HG03442 (cell line): ENCODE measurements at regions not wholly inside any gene's neighbourhood (a gene's known extent, or its start where the extent isn't known, plus 50 kb on each side); places are given as distances from the start of the nearest gene placed in this dataset.

Source experiments
- ATAC-seq: cut with Tn5 transposase; IDR thresholded peaks from one replicate; pipeline ENCODE4 v1.9.1; 2021; ENCODE audit warnings: mild to moderate bottlenecking, moderate library complexity; ENCODE audit not compliant: unreplicated experiment

DNA sequence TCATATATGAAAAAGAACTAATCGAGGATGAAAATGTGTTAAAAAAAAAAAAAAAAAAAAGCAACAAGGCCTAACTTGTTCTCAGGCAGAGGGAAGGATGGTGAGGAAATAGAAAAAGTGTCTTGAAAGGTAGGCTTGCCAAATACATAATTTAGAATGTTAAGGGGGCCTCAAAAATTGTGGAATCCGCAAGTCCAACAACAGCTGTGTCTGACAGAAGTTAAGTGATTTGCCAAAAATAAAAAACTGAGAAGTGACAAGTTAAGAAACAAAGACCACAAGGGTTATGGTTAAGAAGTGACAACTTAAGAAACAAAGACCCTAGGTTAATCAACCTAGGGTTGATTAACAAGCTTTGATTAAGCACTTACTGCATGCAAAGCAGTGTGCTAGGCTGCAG lies 110.6 kb downstream of the P2RY1 start:
- no peak for ATAC-seq

DNA sequence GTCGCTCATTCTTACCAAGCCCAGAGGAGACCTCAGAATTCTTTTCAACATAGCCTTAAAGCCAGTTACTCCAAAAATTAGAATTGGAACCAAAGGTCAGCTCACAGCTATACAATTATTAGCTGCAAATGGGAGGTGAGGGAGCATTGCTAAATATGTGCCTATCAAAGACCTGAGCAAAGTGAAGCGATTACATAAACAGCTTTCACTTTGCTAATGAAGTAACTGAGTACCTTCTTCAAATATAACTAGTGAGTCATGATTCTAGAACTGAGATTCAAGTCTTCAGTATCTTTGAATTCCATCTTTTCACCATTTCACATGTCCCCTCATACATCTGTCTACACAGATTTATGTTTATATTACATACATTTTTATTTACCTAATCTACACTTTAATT lies 122.6 kb downstream of the P2RY1 start:
- ATAC-seq = no peak

DNA sequence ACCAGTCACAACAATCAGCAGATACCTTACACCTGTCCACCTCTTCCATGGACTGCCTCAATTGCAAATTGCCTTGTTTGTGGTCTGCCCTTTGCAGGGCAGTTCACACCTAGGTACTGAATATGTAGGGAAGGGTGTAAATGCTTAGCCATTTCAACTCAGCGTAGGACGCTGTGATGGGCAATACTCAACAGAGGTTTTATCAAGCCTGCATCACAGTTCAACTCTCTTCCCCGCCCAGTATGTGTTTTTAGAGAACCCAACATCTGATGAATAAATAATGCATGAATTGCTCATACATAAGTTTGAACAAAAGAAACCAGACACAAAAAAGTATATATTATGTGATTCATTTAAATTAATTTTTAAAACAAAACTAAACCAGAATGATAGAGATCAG lies 124.4 kb downstream of the P2RY1 start:
- ATAC-seq = no peak

DNA sequence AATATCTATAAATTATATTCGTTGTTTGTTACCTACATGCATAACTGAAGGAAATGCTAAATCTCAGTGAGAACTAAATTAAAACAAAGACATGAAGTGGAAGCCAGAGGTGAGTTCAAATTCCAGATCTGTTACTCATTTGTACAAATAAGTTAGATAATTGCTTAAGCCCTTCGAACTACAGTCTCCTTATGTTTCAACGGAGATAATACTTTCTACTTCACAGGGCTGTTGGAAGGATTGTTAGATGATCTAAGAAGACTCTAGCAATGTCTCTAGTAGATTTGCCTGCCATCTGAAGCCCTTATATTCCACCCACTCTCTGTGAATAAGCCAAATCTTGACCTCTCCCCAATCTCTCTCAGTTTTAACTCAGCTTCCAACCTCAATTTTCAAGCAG lies 125.8 kb downstream of the P2RY1 start:
- ATAC-seq = no peak

DNA sequence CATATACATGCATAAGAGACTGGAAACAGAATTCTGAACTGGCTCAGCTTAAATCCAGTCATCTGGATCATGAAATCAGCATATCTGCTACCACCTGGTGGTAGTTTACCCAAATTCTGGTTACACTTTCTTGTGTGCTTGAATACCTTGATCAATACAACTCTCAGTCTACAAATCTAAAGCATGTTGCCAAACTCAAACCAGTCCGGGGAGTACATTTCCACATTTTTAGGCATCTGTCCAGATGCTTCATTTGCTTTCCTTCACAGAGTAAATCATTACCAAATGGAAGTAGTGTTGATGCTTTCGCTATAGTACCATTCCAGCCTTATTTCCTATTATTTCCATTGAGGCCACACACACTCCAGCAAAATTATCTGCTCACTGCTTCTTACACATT lies 126.4 kb downstream of the P2RY1 start:
- ATAC-seq = no peak

DNA sequence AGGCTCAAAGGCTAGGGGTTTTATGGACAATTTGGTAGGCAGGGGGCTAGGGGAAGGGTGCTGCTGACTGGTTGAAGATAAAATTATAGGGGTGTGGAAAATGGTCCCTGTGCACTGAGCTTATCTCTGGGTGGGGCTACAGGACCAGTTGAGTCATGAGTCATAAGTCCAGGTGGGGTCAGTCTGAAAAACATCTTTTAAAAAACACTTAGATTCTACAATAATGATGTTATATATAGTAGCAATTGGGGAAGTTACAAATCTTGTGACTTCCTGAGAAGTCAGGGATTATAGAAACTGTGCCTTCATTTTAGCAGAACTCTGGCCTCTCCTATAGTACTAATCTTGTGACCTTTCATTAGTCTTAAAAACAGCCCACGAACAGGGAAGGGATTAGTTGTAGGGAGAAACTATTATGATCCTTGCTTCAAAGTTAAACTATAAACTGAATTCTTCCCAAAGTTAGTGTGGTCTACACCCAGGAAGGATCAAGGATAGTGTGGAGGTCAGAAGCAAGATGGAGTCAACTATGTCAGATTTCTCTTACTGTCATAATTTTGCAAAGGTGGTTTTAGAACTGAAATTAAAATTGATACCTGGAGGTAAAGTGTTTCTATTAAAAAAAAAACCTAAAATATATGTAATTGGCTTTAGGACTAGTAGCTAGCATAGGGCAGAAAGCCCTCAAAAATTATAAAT lies 130.1 kb downstream of the P2RY1 start:
- no peak for ATAC-seq

DNA sequence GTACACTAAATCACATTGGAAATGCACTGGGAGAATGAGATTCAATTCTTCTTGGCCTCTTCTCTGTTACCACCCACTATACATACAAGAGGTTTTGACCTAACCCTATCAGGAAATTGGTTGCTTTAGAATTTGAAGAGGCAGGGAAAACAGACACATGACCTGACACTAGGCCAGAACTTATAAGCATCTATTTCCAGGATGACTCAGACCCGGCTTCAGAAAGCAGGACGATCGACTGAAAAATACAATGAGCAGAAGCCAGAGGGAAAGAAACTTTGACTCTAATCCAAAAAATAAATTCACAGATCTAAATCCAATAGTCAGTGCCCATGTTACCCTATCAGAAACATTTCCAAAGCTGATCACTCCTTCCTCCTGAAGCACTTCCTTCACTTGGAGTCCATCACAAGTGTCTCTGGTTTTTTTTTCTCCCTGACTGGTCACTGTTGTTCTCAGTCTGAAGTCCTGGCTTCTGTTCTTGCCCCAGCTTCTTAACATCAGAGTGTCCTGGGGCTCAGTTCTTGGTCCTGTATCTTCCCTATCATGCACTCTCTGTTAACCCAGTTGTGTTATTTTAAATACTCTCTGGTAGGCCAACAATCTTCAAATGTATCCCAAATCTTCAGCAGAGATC lies 133.6 kb downstream of the P2RY1 start:
- no peak for ATAC-seq

DNA sequence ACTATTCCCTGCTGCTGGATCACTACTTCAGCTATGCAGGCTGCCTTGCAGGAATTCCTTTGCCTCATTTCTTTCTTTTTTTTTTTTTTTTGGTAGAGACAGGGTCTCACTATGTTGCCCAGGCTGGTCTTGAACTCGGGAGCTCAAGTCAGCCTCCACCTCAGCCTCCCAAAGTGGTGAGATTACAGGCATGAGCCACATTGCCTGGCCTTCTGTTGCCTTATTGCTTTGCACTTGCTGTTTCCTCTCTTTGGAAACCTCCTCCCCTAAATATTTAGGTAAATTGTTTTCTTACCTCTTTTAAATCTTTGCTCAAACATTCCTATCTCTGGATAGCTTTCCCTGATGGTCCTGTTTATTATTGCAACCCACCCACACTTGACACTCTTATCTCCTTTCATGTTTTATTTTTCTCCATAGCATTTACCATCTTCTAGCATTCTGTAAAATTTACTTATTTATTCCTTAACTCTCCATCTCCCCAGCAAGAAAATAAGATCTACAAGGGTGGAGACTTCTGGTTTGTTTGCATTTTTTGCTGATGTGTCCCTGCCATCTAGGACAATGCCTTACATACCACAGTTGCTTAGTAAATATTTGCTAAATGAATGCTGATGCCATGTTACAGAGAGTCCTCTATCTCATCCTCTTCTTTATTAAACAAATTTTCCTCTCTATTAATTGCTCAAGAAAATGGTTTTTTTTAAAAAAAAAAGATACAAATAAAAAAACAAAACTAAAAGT lies 134.8 kb downstream of the P2RY1 start:
- ATAC-seq = no peak

DNA sequence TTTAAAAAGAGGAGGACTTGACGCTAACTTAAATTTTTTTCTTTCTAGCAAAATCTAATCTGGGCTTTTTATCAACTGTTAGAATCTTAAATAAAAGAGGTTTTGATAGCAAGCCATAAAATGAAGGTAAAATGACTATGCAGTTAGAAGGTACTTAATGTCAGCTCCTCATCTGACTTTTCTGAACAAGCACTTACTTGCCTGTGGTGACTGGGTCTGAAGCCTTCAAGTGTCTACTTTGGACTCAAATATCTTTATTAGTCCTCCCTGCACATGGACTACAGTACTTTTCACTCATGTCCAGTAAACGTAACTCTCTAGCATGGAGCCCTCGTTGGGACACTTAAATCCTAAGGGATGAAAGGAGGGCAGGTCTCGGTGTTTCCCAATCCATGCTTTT lies 135.9 kb downstream of the P2RY1 start:
- ATAC-seq = no peak

DNA sequence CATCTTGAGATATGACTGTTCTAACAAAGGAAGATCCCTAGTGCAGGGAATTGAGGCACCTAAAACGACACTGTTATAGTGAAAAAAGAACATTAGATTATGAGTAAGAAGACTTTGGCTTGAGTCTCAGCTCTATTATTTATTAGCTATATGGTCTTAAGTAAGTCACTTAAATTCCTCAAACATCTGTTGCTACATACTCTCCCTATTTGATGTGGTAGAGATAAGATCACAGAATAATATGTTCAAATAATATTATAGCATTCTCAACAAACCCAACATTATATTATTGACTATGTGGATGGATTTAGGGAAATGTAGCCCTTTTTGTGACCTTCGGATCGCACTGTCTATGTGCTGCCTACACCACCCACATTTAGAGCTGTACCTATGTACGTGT lies 136.9 kb downstream of the P2RY1 start:
- no peak for ATAC-seq

DNA sequence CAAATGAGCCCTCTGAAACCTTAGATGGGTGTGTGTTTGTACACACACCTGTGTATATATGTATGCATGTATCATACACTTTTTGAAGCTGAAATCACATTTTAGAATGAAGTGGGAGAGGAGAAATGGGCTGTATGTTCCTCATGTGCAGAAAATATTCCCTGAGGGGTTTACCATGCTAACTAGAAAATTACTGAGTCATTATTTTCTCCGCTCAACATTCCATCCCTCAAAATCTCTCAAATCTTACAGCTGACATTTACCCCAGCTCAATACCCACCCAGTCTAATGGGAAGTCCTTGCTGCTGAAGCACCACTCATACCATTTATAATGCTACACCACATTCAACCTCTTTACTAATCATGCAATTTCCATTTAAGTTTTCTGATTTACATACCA lies 138.6 kb downstream of the P2RY1 start:
- ATAC-seq = no peak

DNA sequence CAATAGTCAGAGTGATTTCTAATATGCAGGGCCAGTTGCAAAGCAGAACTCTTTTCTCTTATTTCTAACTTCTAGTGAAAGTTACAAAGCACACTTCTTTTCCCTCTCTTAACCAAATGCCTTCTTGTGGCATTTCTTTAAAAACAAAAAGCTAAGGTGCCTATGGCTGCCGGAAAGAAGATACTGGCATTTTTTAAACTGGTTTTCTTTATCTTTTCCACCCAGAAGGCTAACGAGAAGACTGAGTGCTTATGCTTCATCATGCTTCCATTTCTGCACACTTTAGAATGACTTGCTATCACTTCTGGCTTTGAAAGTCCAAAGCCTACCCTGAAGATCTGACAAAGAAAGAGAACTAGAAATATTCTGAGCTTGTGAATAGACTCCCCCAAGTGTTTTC lies 141.3 kb downstream of the P2RY1 start:
- no peak for ATAC-seq

DNA sequence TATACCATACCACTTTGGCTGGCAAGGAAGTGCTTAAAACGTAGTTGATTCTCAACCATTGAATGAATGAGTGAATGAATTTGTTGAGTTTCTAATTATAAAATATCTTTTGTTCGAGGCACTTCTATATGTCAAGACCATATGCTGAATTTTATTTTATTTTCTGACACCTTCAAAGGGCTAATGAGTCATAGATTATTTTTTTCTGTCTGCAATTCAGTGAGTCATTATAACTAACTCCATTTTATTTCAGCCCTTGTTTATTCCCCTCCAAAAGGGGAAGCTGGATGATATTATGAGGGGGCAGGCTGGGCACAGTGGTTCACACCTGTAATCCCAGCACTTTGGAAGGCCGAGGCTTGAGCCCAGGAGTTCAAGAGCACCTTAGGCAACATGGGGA lies 142.4 kb downstream of the P2RY1 start:
- ATAC-seq = no peak

DNA sequence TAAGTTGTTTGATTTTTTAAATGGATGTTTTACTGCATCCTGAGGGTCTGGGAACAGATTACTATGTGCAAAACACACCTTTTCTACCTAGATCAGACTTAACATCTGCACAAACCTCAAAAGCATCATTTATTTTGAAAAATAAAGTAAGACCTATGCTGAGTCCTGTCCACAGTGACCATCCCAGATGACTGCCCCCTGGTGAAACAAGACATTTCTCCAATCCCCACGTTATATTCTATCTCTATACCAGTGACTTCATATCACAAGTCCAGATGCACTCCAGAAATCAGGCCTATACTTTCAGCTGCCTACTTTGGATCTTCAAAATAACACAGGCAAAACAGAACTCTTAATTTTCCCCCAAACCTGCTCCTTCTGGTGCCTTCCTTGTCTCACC lies 143.2 kb downstream of the P2RY1 start:
- ATAC-seq = no peak

DNA sequence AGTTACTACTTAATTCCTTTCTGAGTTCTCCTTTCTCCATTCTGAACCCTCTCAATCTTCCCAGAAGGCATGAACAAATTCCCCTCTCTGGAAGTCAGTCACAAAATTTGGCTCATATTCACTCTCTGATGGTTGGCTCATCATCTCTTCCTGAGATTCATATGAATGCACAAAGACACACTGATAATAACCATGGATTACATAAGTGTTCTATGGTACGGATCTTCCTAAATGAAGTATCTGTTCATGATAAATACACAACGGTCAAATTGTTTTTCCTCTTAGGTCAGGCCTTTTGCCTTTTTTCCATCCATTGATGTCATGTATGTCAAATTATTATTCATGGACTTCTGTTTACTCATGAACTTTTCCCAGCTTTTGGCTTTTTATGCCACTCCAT lies 162.6 kb downstream of the P2RY1 start:
- ATAC-seq = no peak

DNA sequence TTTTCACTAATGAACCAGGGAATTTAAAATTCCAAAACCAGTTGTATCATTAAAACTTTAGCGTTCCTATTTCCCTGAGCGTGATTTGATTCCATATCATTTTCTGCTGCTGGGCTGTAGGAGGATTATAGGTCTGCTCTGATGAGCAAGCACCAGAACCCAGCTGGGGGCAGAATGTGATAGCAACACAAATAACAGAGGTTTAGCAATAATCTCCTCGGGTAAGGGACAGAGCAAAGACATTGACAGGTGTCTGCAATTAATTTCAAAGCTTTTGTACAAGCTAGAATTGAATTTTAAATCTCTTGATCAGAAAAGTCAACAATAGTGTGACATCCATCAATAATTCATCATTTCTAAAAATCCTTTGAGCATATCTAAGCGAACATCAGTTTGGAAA lies 163.4 kb upstream of the RAP2B start:
- ATAC-seq = no peak

DNA sequence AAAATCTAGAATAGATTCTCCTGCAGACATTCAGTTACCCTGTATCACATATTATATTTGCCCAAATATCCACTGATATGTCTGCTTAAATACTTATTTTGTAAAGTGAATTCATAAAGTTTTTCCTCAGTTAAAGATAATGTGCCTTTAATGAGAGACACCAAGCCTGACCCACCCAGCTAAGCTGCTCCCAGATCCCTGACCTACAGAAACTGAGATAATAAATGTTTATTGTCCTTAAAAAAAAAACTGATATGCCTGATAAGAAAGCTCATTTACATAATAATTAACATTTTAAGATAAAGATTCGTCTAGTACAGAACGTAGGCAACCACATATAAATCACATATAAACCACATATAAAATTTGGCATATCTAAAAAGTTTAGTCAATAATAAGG lies 161.7 kb upstream of the RAP2B start:
- no peak for ATAC-seq

DNA sequence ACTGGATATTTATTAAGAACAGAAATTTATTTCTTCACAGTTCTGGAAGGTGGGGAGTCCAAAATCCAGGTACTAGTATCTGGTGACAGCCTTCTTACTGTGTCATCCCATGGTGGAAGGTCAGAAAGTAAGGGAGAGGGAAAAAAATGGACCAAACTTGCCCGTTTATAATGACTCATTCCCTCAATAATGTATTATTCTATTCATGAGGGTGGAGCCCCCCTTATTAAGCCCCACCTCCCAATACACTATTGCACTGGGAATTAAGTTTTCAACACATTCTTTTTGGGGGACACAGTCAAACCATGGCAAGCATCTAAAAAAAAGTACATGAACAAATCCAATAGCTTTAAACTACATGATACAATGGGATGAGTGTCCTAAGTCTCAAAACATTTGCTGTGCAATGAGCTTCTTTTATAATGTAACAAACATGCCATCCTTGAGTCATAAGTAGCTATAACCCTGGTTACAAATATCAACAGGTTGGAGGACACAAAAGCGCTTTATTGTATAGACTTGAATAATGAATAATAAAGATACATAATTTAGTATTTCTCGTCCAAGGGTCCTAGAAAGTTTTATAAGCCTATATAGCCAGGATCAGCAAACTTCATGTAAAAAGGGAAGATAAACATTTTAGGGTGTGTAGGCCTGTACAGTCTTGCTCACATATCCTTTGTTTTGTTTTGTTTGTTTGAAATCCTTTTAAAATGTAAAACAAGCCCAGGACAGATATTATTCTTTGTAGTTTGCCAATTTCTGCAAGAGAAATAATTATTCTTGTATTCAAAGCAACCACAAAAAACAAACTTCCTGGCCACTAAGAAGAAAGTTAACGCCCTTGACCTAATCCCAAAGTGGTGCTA lies 160.6 kb upstream of the RAP2B start:
- ATAC-seq = no peak

DNA sequence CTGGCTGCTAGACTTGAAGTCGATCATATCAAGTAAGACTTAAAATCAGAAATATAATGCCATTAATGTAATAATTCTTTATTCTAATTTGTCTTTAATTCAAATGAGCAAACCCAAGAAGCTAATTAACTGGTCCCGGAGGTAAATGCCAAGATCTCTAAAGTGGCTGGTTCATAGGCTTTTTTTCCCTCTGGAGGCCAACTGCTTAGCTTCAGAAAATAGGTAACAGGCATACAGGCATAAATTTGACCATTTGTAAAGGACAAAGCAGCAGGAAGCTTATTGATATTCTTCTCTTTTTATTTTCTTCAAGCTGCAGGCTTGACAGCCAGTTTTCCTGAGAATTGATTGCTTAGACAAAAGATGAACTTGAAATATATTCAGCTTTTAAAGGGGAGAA lies 158.6 kb upstream of the RAP2B start:
- no peak for ATAC-seq

DNA sequence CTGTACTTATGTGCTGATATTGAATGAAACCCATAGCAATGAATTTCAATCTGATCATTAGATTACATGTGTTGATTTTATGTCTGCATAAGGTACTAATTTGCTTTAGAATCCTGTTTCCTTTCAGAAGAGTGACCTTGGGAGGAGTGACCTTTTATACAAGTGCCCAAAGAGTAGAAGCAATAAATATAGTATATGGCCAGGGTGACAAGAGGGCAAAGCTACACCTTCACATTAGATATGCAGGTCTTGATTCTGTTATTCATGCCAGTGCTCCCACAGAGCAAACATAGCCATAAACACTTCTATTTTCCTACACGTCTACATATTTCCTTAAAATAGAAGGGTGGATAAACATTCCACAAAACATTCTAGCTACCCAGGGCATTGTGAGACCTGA lies 158.2 kb upstream of the RAP2B start:
- no peak for ATAC-seq

DNA sequence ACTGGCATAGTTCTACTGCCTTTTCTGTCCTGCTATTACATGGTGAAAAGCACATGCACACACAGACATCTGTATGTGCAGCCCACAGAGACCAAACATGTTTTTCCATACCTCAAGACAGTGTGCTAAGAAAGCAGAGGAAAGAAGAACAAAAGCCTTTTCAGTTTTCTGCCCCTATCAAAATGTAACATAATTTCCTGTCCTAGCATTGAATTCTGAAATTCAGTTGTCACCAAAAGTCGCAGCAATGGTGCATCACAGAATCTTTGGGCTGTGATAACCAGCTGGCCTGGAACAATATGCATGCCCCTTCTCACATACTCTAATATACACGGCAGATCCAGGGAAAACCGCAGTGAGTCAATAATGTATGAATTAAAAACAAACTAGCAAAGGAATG lies 153.8 kb upstream of the RAP2B start:
- ATAC-seq = no peak
